ENCODE measurements at regions not wholly inside any gene's neighbourhood (a gene's known extent, or its start where the extent isn't known, plus 50 kb on each side); places are given as distances from the start of the nearest gene placed in this dataset.
"Not testable (repeated sequence)": the region's sequence is repeated elsewhere in the genome, so short reads cannot be mapped to it uniquely, and the experiment has no call there.

DNA sequence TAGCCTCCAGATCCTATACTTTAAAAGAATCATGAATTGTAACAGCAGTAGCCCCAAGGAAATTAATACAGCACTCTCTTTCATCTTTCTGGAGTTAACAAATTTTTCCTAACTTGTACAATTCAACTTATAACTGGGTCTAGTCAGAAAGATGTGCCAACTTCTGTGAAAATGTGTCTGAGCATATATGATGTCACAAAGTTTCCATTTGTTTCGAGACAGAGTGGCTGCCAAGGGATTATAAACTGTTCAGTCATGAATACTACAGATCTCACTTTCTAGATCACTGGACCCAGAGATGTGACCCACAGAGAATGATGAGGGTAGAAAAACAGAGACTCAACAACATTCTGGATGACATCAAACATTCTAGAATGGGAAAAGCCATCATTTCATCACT is 249.2 kb upstream of the PHF14 start:
- DNase-seq = no peak

DNA sequence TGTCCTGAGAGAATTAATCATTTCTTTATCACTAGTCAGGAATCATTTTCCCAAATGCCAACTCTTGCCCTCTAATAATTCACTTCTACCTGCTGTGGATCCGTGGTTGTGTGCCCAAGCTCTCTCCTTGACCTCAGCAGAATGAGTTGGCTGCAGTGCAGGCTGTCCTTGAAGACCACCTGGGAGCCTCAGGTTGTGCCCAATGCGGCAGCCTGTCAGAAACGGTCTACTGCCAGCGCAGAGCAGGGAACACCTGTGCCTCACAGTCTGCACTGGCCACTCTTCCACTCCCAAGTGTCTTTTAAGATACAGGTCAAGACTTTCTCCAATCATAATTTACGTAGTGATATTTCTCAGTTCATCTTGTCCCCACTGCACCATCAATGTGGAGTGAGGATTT is 246.0 kb upstream of the PHF14 start:
- no peak for DNase-seq

DNA sequence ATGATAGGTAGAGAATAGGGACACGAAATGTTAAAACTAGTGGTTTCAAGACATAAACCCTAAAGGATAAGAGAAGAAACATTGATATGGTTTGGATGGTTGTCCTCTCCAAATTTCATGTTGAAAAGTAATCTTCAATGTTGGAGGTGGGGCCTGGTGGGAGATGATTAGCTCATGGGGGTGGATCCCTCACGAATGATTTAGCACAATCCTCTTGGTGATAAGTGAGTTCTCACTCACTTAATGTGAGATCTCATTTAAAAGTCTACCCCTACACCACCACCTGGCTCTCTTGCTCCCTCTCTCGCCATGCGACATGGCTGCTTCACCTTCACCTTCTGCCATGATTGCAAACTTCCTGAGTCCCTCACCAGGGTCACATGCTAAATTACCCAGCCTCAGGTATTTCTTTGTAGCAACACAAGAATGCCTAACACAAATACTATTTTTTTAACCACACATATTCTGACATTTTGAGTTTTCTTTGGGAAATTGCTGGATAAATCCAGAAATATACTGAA is 242.4 kb upstream of the PHF14 start:
- no peak for DNase-seq

DNA sequence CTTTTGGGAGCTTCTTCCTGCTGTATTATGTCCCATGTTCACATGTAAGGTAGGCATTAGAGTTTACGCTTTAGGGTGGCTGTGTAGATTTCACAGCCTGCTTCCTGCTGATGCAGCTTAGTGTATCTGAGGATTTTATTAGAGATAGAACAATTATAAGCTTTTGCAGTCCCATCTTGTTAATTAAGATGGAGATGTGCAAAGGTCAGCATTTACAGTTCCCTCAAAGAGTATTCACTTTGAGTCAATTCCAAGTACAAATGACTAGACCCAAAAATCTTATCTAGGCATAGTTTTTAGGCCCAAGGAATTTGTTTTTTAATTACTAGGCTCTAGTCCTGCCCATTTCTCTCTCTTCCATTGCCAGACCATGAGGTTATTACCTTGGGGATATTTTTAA is 239.9 kb upstream of the PHF14 start:
- DNase-seq = no peak

DNA sequence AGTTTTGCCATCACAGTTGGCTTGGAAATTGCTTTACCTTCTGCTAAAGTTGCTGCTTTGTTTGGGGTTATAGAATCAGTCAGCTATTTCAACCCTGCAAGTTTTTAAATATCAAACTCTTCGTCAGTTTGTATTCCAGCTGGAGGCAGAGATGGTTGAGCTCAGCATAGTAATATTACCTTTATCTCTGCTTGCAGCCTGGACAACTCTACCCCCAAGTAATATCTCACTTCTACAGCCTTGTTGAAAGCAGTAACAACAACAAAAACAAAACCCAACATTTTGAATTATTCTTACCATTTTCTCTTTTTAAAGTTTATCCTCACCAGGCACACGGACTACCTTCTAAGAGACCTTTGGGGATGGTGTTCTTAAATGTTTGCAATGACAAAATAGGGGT is 239.1 kb upstream of the PHF14 start:
- no peak for DNase-seq

DNA sequence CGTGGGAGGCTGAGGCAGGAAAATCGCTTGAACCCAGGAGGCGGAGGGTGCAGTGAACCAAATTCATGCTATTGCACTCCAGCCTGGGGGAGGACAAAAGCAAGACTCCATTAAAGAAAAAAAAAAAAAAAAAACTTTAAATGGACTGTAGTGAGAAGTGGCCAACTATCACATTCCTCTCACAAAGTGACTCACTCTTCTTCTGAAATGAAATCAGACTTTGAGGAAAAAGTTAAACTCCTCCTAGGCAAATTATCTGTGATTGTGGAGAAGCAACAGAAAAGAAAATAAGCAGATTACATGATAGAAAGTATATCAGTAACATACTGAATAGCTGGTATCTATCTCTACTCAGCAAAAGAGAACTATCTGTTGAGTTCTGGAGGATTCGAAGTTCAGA is 234.3 kb upstream of the PHF14 start:
- DNase-seq = no peak

DNA sequence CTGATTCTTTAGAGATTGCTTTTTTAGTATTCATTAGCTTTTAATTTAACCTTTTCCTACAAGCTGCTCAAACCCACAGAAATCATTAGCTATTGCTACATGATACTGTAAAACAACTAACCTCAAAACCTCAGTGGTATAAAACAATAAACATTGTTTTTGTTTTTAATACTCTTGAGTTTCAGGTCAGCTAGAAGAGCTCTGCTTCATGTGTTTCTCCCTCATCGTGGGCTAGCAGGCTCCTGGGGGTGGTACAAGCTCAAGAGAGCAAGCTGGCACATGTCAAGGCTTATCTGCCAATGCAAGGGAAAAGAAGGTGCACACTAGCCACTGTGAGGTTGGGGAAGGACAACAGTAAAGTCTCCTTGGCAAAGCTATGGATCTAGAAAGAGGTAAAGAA is 232.9 kb upstream of the PHF14 start:
- DNase-seq = no peak

DNA sequence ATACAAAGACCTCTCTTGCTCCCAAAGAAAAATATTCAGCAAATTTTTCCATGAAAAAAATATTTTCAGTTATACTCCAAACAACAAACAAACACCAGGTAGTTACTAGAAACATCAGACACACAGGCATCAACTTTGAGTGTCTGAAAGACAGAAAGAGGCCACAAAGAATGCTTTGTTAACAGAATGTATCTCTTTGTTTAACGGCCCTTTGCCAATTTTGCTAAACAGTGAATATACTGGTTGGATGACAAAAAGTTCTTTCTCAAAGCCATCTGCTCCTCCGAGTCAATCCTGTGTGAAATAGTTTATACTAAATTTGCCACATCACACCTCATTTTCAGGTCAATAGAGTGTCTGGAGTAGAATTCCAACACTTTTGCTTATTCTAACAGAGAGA is 216.7 kb upstream of the PHF14 start:
- DNase-seq = no peak

DNA sequence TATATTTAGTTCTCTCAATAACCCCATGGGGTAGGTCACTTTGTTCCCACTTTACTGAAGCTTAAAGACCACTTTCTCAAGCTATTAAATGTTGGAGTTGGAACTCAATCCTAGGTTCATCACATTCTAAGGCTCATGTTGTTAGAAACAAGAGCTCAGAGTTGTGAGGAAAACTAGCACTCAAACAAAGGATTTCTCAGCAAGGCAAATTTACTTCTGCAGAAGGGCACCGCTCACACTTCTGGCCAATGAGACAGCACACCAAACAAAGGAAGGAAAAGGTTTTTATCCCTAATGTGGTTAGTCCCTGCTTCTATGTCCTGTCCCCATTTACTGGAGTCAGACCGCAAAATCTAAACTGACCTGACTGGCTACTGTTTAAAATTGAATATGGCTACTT is 214.6 kb upstream of the PHF14 start:
- DNase-seq = no peak

DNA sequence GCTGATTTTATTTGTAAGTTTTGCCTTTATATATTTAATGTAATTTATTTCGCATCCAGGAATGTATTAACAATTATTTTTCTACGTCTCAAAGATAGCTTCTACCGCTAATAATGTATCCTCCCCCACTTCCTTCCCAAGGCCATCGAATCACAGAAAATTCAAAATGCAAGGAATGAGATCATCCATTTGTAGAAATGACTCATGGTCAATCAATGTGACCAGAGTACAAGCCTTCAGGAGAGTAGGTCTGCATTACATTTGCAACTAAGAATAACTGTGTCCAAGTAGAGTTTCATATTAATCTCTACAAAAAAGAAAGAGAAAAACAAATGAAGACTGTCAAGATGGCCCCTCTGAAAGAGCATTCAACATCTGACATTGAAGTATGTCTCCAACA is 205.9 kb upstream of the PHF14 start:
- no peak for DNase-seq

DNA sequence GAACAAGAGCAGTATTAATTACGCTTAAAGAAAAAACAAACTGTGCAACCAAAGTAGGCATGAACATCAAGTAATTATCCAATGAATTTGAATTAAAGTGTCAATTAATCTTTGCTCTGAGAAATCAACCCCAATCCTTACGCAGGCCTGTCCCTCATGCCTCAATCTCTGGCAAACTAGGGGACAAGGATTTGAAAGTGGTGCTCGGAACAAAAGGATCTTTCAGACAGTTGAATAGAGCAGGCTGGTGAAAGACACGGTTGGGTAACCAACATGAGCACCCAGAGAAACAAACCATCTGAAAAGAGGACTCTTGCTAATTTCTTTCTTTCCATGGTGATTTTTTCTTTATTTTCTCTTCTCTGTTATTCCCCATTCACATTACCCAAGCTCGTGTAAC is 203.5 kb upstream of the PHF14 start:
- no peak for DNase-seq

DNA sequence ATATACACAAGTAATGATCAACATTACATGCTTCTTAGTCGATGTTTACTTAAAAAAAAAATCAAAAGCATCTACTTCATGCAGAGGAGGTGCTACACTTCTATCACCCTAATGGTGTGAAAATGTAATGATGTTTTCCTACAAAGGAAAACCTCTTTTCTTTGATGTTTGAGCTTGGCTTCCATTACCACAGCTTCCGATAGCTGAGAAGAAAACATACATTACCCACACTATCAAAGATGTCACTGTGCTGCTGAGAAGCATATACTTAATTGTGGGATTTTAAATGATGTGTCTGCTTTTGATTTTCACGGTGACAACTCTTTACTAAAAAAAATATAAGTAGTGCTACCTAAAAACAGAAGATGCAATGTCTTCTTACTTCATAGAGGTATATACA is 200.2 kb upstream of the PHF14 start:
- no peak for DNase-seq

DNA sequence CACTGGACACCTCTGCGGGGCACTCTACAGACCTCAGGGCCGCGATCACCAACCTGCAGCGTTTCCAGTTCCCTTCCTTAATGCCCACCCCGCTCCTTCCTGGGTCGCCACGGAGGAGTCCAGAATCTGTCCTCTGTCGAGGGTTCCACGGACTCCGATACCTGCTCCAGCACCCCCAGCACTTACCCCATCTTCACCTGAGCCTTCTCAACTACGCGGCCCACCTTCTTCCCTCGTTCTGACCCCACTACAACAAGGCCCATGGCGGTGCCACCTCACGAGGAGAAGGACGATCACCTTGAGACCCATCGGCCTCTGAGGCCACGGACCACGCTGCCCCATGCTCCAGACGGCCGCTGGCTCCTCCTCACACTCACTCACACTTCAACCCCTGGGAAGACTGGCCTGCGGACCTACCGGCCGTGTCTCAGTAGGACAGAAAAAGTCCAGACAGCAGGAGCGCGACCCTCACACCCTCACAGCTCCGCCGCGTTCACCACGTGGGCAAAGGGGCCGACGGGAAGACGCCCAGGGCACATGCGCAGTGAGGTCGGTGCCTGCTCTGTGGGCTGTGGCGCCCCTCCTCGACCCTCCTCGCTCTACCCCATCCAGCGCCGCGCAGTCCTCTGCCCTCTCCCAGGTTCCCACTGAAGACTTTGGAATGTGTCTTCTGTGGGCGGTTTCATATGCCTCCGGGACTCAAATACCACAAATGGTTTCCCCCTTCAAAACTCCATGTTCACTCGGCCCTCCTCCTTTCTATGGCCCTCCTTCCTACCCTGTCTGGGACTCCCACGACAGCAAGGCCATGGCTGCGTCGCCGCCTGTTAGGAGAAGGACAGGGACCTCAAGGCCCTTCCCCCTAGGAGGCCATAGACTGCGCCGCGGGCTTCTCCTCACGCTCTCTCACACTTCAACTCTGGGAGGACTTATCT is 193.9 kb upstream of the PHF14 start:
- DNase-seq = no peak

DNA sequence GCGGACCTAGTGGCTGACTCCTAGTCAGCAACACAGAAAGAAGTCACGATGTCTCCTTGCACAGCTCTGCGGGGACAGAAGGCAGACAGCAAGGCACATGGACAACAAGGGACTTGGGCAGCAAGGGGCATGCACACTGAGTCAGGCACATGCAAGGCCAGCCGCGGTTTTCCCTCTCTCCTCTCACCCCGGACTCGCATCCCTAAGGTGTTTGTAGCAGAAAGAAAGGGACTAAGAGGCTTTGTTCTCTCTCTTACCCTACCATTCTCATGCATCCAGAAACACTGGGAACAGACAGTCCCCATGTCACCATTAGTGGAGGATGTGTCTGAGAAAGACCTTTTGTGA is 193.3 kb upstream of the PHF14 start:
- no peak for DNase-seq

DNA sequence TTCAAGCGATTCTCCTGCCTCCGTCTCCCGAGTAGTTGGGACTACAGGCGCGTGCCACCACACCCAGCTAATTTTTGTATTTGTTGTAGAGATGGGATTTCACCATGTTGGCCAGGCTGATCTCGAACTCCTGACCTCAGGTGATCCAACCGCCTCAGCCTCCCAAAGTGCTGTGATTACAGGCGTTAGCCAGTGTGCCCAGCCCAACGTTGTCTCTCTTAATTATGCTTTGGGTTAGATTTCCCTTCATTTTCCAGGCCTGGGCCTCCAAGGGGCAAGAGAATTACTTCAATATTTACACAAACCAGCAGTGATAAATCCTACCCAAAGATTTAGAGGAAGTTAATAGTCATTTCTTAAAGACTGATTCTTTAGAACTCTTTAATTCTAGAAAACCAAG is 186.7 kb upstream of the PHF14 start:
- DNase-seq = not testable (repeated sequence)

DNA sequence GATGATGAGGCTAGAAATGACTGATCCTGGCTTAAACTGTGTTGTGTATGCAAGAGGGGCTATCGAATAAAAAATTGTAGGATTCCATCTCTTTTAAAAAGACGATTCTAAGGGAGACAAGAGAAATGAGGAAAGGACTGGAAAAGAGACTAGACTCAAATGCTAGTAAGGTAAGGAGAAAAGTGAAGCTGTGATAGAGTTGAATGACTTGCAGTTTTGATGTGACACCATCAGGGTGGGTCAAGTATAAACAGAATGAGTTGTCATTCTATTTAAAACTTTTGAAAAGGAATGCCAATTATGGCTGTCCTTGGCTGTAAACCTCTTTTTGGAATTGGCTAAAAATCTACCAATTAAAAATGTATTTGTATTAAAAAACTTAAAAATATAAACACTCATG is 184.5 kb upstream of the PHF14 start:
- no peak for DNase-seq

DNA sequence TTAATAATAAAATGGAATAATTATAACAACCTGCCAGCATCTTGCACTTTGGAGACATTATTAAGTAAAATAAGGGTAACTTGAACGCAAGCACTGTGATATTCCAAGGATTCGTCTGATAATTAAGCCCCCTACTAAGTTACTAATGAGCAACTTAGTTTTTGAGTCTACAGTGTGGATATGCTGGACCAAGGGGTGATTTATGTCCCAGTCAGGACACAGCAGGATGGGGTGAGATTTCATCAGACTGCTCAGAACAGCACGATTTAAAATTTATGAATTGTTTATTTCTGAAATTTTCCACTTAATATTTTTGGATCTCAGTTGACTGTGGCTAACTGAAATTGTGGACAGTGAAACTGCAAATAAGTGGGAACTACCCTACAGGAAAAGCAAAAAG is 182.8 kb upstream of the PHF14 start:
- DNase-seq = no peak

DNA sequence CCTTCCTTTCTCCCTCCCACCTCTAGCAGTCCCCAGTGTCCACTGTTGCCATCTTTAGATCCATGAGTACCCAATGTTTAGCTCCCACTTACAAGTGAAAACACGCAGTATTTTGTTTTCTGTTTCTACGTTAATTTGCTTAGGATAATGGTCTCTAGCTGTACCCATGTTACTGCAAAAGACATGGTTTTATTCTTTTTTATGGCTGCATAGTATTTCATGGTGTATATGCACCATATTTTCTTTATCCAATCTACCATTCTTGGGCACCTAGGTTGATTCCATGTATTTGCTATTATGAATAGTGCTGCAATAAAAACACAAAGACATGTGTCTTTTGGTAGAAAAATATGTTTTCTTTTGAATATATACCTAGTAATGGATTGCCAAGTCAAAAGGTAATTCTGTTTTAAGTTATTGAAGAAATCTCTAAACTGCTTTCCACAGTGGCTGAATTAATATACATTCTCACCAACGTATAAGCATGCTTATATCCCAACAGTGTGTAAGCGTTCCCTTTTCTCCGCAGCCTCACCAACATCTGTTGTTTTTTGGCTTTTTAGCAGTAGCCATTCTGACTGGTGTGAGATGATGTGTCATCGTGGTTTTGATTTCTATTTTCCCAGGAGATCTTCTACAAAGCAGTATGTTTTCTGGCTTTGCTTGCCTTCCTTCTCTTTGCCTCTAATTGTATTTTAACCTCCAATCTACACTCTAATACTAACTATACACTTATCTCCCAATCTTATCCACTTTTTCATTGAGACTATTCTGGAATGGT is 179.5 kb upstream of the PHF14 start:
- no peak for DNase-seq

DNA sequence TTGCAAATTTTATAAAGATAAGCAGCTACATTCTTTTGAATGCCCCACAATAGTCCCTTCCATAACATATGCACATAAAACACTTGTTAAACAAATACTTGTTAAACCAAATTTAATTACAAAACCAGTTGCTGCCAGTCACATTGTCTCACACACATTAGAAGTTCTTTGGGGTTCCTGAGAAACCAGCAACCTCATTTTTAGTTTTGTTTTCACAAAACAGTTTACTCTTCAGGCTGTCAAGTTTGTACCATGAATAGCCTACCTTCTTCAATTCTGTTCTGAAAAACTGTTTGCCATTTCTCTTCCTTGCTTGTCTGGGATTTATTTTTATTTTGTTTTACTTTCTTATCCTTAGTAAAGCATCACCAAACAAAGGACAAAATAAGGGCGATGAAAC is 176.5 kb upstream of the PHF14 start:
- DNase-seq = no peak

DNA sequence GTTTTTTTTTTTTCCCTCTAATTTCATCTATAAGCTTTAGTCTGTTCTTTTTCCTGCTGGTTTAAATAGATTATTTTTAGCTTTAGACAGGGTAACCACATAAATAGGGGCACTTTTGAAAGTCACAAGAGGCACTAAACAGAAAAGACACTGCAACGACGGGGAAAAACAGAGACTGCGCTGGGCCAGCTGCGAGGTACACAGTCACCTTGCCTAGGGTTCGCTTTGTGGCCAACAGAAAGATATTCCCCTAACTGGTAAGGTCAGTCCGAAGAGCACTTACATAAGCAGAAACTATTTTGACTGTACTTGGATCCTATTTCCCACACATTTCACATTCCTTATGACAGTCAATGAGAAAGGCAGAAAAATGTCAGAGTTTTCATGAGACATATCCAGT is 175.6 kb upstream of the PHF14 start:
- no peak for DNase-seq

DNA sequence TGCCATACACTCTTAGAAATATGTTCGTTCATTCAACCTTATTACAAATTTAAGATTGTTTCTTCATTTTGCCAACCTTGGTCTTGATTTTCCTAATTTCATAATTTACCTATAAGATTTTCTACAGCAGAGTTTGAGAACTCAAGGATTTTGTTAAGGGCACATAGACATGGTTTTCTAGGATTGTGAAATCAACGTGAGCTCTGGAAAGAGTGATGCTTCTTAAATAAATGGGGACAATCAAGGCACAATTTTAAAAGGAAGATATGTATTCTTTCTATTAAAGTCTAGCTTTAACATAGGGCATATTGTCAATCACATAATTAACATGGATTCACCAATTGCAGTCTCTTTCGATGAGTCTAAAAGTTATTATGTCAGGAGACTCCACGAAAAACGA is 174.2 kb upstream of the PHF14 start:
- DNase-seq = no peak

DNA sequence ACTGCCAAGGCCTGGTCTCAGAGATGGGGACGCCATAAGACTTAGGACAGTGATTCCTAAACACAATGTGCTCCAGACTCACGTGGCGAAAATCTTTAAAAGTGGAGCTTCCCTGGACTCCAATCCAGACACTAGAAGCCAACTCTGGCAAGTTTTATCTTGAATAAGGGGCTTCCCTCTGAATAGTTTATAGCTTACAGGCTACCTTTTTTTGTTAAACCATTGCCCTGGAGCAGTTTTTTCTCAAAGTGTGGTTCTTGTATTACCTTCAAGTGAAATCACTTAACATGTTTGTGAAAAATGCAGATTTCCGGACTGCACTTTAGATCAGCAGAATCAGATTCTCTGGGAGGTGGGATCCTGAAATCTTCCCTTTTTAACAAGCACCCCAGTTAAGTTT is 171.7 kb upstream of the PHF14 start:
- DNase-seq = no peak

DNA sequence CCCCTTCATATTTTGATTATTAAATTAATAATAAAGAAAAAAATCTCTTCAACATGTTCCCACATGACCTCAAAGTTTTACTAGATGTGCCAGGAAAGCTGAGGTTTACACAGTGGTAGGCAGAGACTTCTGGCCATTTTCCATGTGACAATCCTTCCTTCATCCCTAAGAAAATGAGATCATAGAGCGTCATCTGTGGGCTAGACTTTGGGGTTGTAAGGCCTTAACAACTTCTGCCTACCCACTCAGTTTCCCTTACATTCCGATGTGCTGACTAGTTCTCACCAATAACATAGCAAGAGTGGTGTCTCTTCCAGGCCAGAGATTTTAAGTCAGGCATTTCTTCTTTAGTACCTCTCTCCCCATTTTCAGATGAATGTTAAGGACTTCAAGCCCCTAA is 171.1 kb upstream of the PHF14 start:
- no peak for DNase-seq

DNA sequence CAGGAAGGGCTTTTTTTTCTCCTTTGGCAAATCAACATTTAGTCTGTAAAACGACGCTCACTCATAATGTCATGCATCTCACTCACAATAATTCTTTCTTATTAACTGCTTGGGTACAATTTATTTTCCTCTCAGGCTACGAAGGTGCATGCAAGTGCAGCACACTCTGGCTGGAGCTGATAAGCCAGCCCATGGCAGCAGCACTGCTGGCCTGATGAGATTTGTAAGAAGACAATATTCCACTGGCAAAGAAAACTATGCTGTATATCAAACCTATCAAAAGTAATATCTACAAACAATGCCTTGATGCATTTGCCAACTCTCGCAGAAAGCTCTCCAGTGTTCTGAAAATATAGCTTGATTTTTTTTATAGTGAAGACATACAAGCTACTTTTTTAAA is 170.0 kb upstream of the PHF14 start:
- DNase-seq = no peak
